Stimulated activated CD4-positive, alpha-beta T cell treated with anti-CD3 and anti-CD28 coated beads, Interleukin-2, amount 100 ng/mL, for 4 hours (primary cell): ENCODE measurements at regions not wholly inside any gene's neighbourhood (a gene's known extent, or its start where the extent isn't known, plus 50 kb on each side); places are given as distances from the start of the nearest gene placed in this dataset.
"Not testable (repeated sequence)": the region's sequence is repeated elsewhere in the genome, so short reads cannot be mapped to it uniquely, and the experiment has no call there.

ENCODE experiments used
- DNase-seq: peaks from one replicate; pipeline ENCODE4 v3.0.0-alpha.2; 2020; ENCODE audit warnings: low read depth

DNA sequence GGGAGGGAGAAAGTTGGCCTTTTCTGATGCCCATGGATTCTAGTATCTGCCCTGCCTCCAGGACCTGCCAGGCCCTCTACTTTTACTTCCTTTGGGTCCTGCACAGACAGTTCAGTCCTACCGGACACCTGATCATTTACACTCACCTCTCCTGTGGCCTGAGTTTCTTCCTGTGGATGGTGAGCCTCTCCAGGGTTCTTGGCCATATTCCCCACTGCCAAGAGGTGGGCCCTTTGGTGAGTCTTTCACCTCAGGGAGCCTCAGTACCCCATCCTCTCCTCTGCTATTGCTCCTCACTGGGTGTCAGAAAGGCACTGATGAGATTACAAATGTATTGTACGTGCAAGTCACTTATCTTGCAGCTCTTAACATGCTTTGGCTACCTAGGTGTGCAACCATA, 81.4 kb upstream of the ETV3 start:
- no peak for DNase-seq

DNA sequence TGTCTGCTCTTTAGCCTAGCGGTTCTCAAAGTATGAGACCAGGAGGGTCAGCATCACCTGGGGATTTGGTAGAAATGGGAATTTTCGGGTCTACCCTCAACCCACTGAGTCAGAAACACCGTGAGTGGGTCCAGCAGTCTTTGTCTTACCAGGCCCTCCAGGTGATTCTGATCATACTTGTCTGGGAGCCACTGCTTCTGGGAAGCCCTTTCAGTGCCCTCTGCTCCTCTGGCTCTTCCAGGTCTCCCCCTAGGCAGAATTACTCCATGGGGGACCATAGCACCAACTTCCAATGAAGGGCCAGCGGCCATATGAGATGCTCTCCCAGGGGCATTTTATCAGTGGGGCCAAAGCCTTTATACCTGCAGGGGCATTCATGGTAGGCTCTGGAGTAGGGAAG, 81.0 kb upstream of the ETV3 start:
- DNase-seq: no peak

DNA sequence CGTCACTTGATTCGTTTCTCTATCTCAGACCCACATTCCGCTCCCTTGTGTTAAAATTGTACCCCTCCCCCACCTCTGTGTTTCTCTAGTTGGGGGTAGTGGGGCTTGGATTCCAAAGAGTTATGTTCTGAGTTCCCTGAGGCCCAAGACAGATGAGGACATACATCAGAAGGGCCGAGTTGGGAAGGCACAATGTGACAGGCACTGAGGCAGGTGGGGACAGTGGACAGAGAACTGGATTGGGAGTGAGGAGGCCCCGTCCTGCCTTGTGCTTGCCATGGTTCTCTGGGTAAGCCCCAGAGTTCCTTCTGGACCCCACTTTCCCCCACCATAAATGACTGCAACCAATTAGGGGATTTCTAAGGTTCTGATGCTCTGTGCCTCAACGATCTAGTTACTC, 80.5 kb upstream of the ETV3 start:
- no peak for DNase-seq

DNA sequence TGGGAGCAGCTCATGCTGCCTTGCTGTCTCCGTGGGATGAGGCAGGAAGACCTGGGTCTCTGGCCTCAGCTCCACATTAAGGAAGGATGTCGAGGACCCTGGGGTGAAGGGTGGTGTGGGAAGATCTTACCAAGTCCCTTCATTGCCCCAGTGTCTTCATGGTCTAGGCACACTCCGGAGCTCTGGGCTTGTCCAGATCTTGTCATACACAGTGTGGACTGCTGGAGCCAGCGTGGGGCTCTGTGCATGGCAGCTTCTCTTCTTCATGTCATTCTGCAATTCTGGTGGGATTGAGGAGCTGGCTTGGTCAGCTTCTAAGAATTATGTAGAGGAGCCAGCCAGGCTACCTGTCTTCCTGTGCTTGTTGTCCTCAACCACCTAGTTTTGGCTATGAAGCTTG, 79.3 kb upstream of the ETV3 start:
- no peak for DNase-seq

DNA sequence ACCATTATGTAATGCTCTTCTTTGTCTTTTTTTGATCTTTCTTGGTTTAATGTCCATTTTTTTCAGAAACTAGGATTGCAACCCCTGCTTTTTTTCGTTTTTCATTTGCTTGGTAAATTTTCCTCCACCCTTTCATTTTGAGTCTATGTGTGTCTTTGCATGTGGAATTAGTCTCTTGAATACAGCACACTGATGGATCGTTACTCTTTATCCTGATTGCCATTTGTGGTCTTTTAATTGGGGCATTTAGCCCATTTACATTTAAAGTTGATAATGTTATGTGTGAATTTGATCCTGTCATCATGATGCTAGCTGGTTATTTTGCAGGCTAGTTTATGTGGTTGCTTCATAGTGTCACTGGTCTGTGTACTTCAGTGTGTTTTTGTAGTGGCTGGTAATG, 75.6 kb upstream of the ETV3 start:
- DNase-seq: no peak

DNA sequence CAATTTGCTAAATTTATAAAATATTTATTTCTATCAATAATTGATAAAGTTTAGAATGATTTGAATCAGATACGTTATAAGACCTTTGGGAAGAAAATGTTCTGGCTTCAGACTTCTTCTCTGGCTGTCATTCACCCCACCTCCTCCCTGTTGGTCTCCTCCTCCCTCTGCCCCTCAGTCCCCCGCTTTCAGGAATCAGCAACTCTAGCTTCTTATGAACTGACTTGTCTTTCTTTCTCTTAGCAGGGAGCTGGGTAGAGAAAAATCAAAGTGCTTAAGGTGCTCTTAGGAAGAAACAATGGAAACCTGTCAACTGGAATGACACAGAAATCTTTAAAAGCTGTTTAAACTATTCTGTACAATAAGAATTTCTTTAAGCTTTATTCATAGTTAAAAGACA, 71.3 kb upstream of the ETV3 start:
- no peak for DNase-seq

DNA sequence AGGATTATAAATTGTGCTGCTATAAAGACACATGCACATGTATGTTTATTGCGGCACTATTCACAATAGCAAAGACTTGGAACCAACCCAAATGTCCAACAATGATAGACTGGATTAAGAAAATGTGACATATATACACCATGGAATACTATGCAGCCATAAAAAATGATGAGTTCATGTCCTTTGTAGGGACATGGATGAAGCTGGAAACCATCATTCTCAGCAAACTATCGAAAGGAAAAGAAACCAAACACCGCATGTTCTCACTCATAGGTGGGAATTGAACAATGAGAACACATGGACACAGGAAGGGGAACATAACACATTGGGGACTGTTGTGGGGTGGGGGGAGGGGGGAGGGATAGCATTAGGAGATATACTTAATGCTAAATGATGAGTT, 67.8 kb upstream of the ETV3 start:
- not testable (repeated sequence) for DNase-seq

DNA sequence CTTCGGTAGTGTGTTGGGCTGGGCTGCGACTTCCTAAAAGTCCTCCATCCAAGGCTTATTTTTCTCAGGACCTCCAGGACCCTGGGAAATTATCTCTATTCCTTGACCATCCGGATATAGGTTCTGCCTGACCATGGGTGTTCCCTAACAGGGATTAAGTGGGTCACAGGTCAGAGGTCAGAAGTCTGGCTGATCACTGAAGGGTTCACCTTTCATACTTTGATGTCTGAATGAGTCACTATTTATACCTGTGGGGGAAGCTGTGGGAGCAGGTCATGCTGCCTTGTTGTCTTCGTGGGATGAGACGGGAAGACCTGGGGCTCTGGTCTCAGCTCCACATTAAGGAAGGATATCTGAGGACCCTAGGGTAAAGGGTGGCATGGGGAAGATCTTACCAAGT, 65.0 kb upstream of the ETV3 start:
- no peak for DNase-seq

DNA sequence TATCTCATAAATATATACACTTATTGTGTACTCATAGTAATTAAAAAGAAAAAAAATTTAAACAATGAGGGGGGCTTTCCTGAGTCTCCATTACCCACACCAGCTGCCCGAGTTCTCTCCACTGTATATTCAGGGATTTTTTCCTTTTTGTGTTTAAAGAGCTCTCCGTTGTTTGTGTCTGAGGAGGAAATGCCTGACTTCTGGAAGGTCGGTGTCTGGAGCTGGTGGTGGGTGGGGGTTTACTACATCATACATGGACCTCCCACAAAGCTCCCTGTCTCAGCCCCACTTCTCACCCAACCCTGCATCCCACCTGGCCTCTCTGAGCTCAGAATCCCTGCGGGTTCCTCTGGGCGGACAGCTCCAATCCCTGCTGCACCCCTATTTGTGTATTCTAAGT, 64.1 kb upstream of the ETV3 start:
- DNase-seq: no peak

DNA sequence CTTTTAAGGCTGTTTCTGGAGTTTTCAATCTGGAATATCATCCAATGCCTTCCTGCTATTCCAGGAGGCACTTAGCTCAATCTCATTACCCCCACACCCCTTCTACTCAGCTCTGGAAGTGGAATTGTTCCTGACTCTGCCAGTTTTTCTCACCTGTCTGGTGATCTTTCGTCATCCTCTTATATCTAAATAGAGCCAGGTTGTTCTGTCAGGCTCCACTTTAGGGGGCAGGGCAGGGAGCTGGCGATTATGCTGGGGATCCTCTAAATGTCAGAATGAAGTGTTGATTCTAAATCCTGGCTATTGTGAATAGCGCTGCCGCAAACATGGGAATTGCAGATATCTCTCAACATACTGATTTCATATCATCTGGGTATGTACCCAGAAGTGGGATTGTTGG, 63.6 kb upstream of the ETV3 start:
- no peak for DNase-seq

DNA sequence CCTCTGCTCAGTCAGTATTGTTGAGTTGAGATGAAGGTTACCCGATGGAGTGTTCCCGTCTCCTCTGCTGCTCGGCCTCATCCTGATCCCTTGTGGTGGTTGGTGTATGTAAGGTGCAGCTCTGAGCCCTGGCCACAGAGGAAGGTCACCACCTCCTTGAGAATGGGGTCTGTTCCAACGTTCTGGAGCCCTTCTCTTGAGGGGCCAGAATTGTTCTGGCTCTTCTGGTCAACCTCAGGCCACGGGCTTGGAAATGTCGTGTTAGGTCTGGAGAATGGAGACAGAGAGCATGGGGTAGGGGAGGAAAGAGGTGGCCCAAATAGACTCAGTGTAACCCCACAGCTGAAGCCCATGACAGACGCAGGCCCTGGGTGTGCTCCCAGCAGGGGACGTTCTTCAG, 62.3 kb upstream of the ETV3 start:
- no peak for DNase-seq

DNA sequence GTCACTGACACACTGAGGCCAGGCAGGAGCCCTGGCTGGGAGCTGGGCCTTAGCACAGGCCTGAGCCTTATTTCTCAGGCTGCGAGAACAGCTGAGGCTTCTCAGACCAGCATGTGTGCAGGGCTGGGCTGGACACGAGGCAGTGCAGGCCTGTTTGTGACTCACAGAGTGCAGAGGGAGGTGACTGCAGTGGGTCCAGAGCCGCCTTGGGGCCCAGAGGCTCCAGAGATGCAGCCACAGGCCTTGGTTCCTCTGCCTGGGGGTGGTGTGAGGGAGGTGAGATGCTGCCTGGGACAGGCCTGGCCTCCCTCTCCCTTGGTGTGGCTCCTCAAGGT, 61.2 kb upstream of the ETV3 start:
- no peak for DNase-seq

DNA sequence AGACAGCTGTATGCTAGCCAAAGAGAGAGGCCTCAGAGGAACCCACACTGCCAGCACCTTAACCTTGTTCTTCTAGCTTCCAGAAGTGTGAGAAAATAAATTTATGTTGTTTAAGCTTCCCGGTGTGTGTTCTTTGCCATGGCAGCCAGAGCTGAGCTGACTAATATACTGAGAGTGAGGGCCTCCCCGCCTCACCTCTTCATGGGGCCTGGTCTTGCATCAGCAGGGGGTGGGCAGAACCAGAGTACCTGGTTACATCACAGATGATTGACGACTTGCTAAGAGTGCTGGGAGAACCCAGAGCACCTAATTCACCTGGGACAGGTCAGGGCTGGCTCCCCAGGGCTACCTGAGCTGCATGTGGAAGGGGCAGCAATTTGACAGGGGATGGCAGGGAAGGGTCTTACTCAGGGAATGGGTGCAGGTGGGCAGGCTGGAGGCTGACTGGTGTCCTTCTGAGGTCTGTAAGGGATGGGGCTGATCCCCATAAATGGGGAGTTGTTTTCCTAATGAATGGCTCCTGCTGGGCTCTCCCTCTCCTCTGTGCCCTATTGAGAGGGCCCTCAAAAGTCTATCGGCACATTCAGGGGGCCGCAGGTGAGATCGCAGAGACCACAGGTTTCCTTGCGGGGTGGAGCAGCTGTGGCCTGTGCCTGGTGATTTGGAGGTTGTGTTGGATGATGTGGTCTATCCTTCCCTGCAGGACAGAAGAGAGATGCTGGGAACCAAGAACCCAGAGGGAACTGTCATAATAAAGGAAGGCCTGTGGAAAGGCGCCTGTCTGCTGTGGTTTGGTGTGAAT, 60.6 kb upstream of the ETV3 start:
- DNase-seq: no peak

DNA sequence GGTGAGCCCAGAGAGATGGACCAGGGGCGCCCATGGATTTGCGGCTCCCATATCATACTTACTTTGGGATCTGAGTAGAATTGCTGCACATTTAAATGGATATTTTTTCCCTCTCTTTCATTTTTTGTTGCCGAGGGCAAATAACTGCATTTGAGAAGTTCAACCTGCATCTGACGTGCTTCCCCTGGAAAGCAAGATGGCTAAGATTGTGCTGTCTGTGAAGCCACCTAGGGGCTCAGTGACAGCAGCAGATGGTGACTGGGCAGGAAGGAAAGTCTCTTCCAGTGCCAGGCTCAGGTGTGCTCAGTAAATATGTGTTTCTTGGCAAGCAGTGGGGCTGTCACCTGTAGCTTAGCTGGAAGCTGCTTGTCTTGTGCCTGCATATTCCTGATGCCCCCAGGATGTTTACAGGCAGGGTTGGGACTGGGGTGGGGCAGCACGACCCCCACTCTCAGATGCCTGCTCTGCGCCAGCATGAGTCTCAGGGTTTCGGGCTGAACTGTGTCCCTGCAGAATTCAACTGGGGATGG, 59.8 kb upstream of the ETV3 start:
- no peak for DNase-seq

DNA sequence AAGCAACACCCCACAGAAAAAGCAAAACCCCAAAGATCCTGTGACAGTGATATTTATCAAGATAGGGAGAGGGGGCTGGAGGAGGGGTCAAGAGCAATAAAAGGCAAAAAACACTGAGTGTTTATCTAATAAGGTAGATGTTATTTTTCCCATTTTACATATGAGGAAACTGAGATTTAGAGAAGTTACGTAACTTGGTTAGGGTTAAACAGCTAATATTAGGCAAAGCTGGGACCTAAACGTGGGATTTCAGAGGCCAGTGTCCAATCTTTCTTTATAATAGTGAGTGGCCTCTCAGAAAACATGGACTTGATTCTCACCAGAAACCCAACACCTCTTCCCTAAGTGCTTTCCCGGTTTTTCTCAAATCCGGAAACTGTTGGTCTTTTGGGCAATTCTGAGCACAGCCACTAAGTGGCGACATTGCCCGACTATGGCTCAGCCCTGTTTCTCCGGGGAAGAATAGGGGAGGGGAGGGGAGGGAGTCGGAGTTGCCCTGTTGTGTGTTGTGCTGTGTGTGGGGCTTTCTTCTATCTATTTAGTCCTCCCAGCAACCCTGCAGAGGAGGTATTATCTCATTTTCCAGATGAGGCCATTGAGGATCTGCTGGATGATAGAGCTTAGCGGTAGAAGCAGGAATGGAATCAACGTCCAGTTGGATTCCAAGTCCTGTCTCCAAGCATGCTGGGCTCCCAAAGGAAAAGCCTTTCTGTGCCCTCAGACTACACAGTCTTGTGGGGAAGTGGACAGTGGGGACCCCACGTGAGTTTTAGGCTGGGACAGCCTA, 58.7 kb upstream of the ETV3 start:
- DNase-seq: not testable (repeated sequence)

DNA sequence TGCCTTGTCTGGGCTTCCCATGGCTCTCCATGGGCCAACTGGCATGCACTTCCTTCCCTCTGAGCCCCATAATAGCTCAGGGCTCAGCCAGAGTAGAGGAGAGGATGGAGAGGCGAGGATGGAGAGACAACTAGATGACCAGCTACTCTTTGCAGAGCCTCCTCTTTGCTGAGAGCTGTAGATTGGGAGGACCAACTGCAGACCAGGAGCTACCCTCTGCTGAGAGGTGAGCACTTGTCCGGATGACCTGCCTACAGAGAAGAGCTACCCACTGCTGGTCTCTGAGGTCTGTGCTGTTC, 58.0 kb upstream of the ETV3 start:
- DNase-seq: no peak

DNA sequence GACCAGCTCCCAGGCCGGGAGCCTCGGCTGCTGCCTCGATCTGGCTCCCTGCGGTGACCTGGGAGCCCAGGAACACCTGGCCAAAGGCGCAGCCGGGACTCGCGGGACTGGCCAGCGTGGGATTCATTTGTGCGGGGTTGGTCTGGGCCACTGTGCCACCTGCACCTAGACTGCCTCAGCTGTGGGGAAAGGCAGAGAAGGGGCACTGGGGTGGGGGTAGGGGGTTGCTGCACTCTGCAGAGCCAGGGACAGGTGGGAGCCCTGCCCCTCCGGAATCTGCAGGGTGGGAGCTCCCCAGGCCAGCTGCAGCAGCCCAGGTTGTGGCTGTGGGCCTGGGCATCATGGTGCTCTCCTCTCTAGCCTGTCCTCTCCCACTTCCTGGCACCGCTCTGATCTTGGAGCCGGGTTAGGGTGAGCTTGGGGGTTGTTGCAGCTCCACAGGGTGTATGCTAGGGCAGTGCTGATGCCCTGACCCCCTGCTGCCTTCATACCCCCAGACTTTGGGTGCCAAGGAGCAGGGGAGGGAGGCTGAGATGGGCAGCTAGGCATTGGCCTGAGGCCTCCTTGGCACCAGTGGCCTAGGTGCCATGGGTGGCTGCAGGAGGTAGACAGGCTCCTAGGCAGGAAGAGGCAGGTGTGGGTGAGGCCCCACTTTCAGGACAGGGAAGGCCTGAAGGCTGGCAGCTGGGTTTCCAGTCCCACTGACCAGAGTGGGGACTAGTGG, 57.5 kb upstream of the ETV3 start:
- no peak for DNase-seq

DNA sequence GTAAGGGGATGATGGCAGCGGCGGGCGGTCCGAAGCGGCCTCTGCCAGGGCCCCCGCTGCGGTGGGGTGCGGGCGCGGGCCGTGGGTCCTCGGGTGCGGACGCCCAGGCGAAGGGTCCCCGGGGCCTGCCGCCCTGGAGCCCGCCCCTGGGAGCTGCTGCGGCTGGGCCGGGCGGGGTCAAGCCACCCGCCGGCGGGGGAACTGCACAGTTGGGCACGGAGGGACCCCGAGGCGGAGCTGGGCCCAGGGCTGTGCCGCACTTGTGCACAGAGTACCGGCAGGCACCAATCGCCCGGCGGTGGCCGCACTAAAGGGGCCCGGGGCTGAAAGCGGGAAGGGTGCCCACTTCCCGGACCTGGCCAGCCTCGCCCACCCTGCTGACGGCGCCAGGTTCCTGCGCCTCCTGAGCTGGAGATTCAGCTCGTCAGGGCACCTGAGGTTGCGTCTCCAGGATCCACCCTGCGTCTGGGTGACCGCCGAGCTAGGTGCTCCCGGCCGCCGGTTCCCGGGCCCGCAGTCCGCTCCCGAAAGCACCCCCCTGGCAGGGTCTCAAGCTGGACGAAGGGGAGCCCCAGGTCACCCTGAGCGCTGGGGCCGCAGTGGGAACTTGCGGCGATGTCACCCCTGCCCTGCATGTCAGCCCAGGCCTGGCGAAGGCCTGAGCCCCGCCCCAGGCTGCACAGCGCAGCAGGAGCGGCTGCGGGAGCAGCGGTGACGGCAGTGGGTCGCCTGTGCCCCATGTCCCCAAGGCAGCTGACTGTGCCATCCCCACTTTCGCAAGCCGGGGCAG, 56.7 kb upstream of the ETV3 start:
- DNase-seq: no peak

DNA sequence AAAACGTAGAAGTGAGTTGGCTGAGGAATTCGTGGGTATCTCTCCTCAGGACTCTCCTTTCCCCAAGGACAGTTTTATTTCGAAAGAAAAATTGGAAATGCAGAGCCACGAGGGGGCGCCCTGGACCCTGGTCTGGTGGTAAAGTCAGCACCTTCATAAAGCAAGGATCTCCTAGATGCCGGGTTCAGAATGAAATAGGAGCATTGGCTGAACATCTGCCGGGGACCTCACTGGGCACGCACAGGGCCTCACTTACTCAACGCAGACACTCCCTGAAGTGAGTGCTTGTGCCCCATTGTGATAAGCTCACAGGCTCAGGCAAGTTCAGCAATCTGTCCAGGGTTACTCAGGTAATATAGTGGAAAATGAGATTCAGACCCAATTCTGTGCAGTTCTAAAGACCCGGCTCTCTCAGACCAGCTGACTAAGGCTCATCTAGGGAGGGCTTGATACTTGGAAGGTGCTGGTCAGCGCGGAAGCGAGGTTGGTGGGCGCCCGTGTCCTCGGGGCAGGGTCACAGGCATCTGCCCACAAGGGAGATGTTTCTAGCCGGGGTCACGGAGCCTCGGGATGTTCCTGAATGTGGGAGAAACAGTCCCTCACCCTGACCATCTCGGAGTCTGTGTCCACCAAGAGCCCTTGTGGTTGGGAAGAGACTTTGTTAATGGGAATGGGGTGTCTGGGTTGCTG, 55.7 kb upstream of the ETV3 start:
- peak; percentile 9 for DNase-seq

DNA sequence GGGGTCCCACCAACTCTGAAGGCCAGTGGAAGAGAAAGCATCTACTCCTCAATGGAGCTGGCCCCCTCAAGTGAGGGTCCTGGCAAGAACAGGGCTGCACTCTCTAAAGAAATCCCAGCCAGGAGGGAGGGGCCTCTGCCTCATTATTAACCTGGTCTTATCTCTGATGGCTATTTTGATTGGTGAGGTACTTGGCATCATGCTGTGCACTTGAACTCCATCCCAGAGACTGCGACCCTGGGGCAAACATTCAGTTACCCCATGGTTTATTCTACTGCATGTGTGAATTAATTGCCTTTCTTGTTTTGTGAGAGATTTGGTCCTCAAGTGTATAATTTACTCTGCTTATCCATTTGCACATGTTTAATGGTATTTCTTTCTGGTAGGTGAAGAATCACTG, 55.0 kb upstream of the ETV3 start:
- DNase-seq: no peak
